ENCODE measurements at regions not wholly inside any gene's neighbourhood (a gene's known extent, or its start where the extent isn't known, plus 50 kb on each side); places are given as distances from the start of the nearest gene placed in this dataset.

- WGBS (ENCODE audit: insufficient coverage): no CpG with 5 or more reads among the region's 1 CpG
- no peaks in the 10 kb centered on the region for H3K79me2 ChIP-seq (ENCODE audit: insufficient read depth, low read length)
- no peak for TF ChIP-seq CTCF (IDR thresholded peaks at IDR 0.05)
- no peaks in the 10 kb centered on the region for H3K9me3 ChIP-seq (replicated peaks in 1 of 2; ENCODE audit: control insufficient read depth in 1 of 2, insufficient read depth in 1 of 2, low read length in 2 of 2)
- Mint-ChIP-seq H3K9me3 (peaks cover 0 to 6% (median under 1%) of the 10 kb centered on the region in 7 donors), H3K4me3 (no peak overlapping the region), H3K27me3 (ENCODE audit: low read depth in 3 of 3) (peaks cover 0 to 9% (median 1%) of the 10 kb centered on the region in 3 donors), H3K4me1 (no peaks in the 10 kb centered on the region), H3K27ac (no peak overlapping the region), H3K36me3 (no peaks in the 10 kb centered on the region)
- no peaks in the 10 kb centered on the region for H3K36me3 ChIP-seq (replicated peaks in 1 of 2; ENCODE audit: control insufficient read depth in 1 of 2, insufficient read depth in 2 of 2, low read length in 2 of 2)
- no peak overlapping the region for H2AFZ ChIP-seq (ENCODE audit: insufficient read depth, low read depth, low read length, poor library complexity, severe bottlenecking)
- no peak overlapping the region for H3K27ac ChIP-seq (ENCODE audit: low read depth in 1 of 2, low read length in 2 of 2)
- intact Hi-C loops (cut with micrococcal nuclease): no loop called here
- no peaks in the 10 kb centered on the region for H4K20me1 ChIP-seq (ENCODE audit: insufficient read depth, low read length)
- H3K4me1 ChIP-seq (ENCODE audit: control insufficient read depth in 1 of 2, insufficient read depth in 2 of 2, low read length in 2 of 2): no peaks in the 10 kb centered on the region
- H3K4me2 ChIP-seq (replicated peaks; ENCODE audit: extremely low read depth, low read length, poor library complexity, severe bottlenecking): no peak overlapping the region
- H3K4me3 ChIP-seq (replicated peaks in 1 of 3; ENCODE audit: low read depth in 2 of 3, low read length in 3 of 3): no peak overlapping the region
- H3K9ac ChIP-seq (ENCODE audit: insufficient read depth, low read length, poor library complexity, severe bottlenecking): no peak overlapping the region
- H3K27me3 ChIP-seq (ENCODE audit: control insufficient read depth in 2 of 2, insufficient read depth in 2 of 2, low read length in 2 of 2): no peaks in the 10 kb centered on the region
- DNase-seq: no peak
These were observed 138.4 kb upstream of the CDKN3 start for GRCh38 chr14:54258382-54258781.

GRCh38 chr14:54259821-54260220 lies 137.0 kb upstream of the CDKN3 start:
- H3K4me3 Mint-ChIP-seq: no peak overlapping the region

More at GRCh38 chr14:54259821-54260220, 137.0 kb upstream of the CDKN3 start:
- no peak for DNase-seq
- Histone ChIP-seq H3K36me3 (replicated peaks in 1 of 2; ENCODE audit: control insufficient read depth in 1 of 2, insufficient read depth in 2 of 2, low read length in 2 of 2) (no peaks in the 10 kb centered on the region), H3K9me3 (replicated peaks in 1 of 2; ENCODE audit: control insufficient read depth in 1 of 2, insufficient read depth in 1 of 2, low read length in 2 of 2) (no peaks in the 10 kb centered on the region), H3K27ac (ENCODE audit: low read depth in 1 of 2, low read length in 2 of 2) (no peak overlapping the region), H3K4me2 (replicated peaks; ENCODE audit: extremely low read depth, low read length, poor library complexity, severe bottlenecking) (no peak overlapping the region), H3K27me3 (ENCODE audit: control insufficient read depth in 2 of 2, insufficient read depth in 2 of 2, low read length in 2 of 2) (peaks cover 0 to 3% of the 10 kb centered on the region in 2 donors), H3K4me1 (ENCODE audit: control insufficient read depth in 1 of 2, insufficient read depth in 2 of 2, low read length in 2 of 2) (no peaks in the 10 kb centered on the region), H3K9ac (ENCODE audit: insufficient read depth, low read length, poor library complexity, severe bottlenecking) (no peak overlapping the region), H3K4me3 (replicated peaks in 1 of 3; ENCODE audit: low read depth in 2 of 3, low read length in 3 of 3) (no peak overlapping the region), H4K20me1 (ENCODE audit: insufficient read depth, low read length) (no peaks in the 10 kb centered on the region), H2AFZ (ENCODE audit: insufficient read depth, low read depth, low read length, poor library complexity, severe bottlenecking) (no peak overlapping the region), H3K79me2 (ENCODE audit: insufficient read depth, low read length) (no peaks in the 10 kb centered on the region)
- H3K4me1 Mint-ChIP-seq: no peaks in the 10 kb centered on the region
- H3K27ac Mint-ChIP-seq: no peak overlapping the region
- H3K27me3 Mint-ChIP-seq (ENCODE audit: low read depth in 3 of 3): peaks cover 1 to 9% (median 2%) of the 10 kb centered on the region in 3 donors
- TF ChIP-seq CTCF (IDR thresholded peaks at IDR 0.05): no peak
- no peaks in the 10 kb centered on the region for H3K36me3 Mint-ChIP-seq
- intact Hi-C loops (cut with micrococcal nuclease): no loop called here
- peaks cover 0 to 5% (median 2%) of the 10 kb centered on the region in 7 donors for H3K9me3 Mint-ChIP-seq
- WGBS (ENCODE audit: insufficient coverage): 91% methylated on average over 4 of the region's 5 CpGs

Measured in CD14-positive monocyte (primary cell).